ENCODE measurements at regions not wholly inside any gene's neighbourhood (a gene's known extent, or its start where the extent isn't known, plus 50 kb on each side); places are given as distances from the start of the nearest gene placed in this dataset.

GRCh38 chr21:38753114-38753513 is 52.6 kb upstream of the ETS2 start:
- ChIA-PET POLR2A (no interaction called here), CTCF (no interaction called here)
- no peaks in the 10 kb centered on the region for H3K4me1 ChIP-seq (ENCODE audit: control insufficient read depth, insufficient read depth, low read length)

GRCh38 chr21:38753557-38753971 is 52.2 kb upstream of the ETS2 start:
- no peaks in the 10 kb centered on the region for H3K9me3 ChIP-seq (ENCODE audit: control insufficient read depth, insufficient read depth, low read depth, low read length)
- H3K4me1 ChIP-seq (ENCODE audit: control insufficient read depth, insufficient read depth, low read length), result no peaks in the 10 kb centered on the region
- CTCF ChIA-PET, result interaction anchor here (0.6 kb wide), 1 partner anchor 22 kb away, joined by 4 read pairs; no protein-coding TSS in a partner anchor
- no peak overlapping the region for H3K27ac ChIP-seq (ENCODE audit: extremely low read depth, low read depth, low read length)
- H3K36me3 ChIP-seq (ENCODE audit: control insufficient read depth in 2 of 2, insufficient read depth in 1 of 2, low read length in 2 of 2), result no peaks in the 10 kb centered on the region
- no peak overlapping the region for H3K4me3 ChIP-seq (ENCODE audit: low read depth, low read length)
- POLR2A ChIA-PET, result no interaction called here
- TF ChIP-seq ZFP69B (tag by site-specific recombination; IDR thresholded peaks at IDR 0.05) (no peak), ZNF350 (tag by site-specific recombination; IDR thresholded peaks at IDR 0.05) (no peak), GLI4 (tag by site-specific recombination; IDR thresholded peaks at IDR 0.05) (no peak), BCL11B (tag by site-specific recombination; IDR thresholded peaks at IDR 0.05; ENCODE audit: low read depth) (no peak), ZNF37A (tag by site-specific recombination; IDR thresholded peaks at IDR 0.05) (no peak), ZNF2 (tag by site-specific recombination; IDR thresholded peaks at IDR 0.05) (no peak), ZNF157 (tag by site-specific recombination; IDR thresholded peaks at IDR 0.05) (no peak), ZNF645 (tag by site-specific recombination; IDR thresholded peaks at IDR 0.05) (no peak), KLF1 (tag by site-specific recombination; IDR thresholded peaks at IDR 0.05) (no peak), PRDM1 (tag by site-specific recombination; IDR thresholded peaks at IDR 0.05) (no peak)

More at GRCh38 chr21:38753114-38753513, 52.6 kb upstream of the ETS2 start:
- Histone ChIP-seq H3K36me3 (ENCODE audit: control insufficient read depth in 2 of 2, insufficient read depth in 1 of 2, low read length in 2 of 2) (no peaks in the 10 kb centered on the region), H3K27ac (ENCODE audit: extremely low read depth, low read depth, low read length) (no peak overlapping the region), H3K4me3 (ENCODE audit: low read depth, low read length) (no peak overlapping the region), H3K9me3 (ENCODE audit: control insufficient read depth, insufficient read depth, low read depth, low read length) (no peaks in the 10 kb centered on the region)
- no peak for TF ChIP-seq ZNF146 (tag by site-specific recombination; IDR thresholded peaks at IDR 0.05)
- no peak for TF ChIP-seq ZNF704 (tag by site-specific recombination; IDR thresholded peaks at IDR 0.05)
